ENCODE measurements at regions not wholly inside any gene's neighbourhood (a gene's known extent, or its start where the extent isn't known, plus 50 kb on each side); places are given as distances from the start of the nearest gene placed in this dataset.

GRCh38 chr10:117652228-117653169 is 110.0 kb downstream of the EMX2 start (continued):
- TF ChIP-seq ZBTB40 (IDR thresholded peaks at IDR 0.05; ENCODE audit: borderline replicate concordance) (0 out of 2 replicates have a peak, but pooled peaks have one; percentile 35), NFYA (IDR thresholded peaks at IDR 0.05; ENCODE audit: borderline replicate concordance, low read depth, low read length) (no peak), PBX3 (IDR thresholded peaks at IDR 0.05; ENCODE audit: insufficient replicate concordance, low read depth, low read length) (peak; percentile 12), ATF2 (IDR thresholded peaks at IDR 0.05; ENCODE audit: low read length) (no peak), ZNF622 (IDR thresholded peaks at IDR 0.05) (no peak), HDGF (IDR thresholded peaks at IDR 0.05) (peak; percentile 22; the same call in 1 of the 2 replicates), MLLT1 (IDR thresholded peaks at IDR 0.05) (no peak), MAX (IDR thresholded peaks at IDR 0.05; ENCODE audit: low read depth, low read length) (no peak), CREB1 (IDR thresholded peaks at IDR 0.05; ENCODE audit: low read depth) (no peak), ZNF592 (IDR thresholded peaks at IDR 0.05) (peak; percentile 55; the same call in 1 of the 2 replicates), IKZF2 (IDR thresholded peaks at IDR 0.05) (peak; percentile 56 to 72; a peak in 1 of 4 replicates), MEF2B (IDR thresholded peaks at IDR 0.05; ENCODE audit: partially characterized antibody, poor library complexity, severe bottlenecking) (peak; percentile 96), SPI1 (IDR thresholded peaks at IDR 0.05; ENCODE audit: borderline replicate concordance, insufficient read depth, low read depth, low read length) (peak; percentile 59; the same call in 1 of the 2 replicates), ZNF24 (IDR thresholded peaks at IDR 0.05) (peak; percentile 34; the same call in 1 of the 2 replicates)

Measured in GM12878 (cell line).